Stimulated activated CD4-positive, alpha-beta T cell treated with anti-CD3 and anti-CD28 coated beads, Interleukin-15, amount 100 ng/mL, for 24 hours (primary cell): ENCODE measurements at regions not wholly inside any gene's neighbourhood (a gene's known extent, or its start where the extent isn't known, plus 50 kb on each side); places are given as distances from the start of the nearest gene placed in this dataset.
"Not testable (repeated sequence)": the region's sequence is repeated elsewhere in the genome, so short reads cannot be mapped to it uniquely, and the experiment has no call there.

Source experiments
- DNase-seq: peaks from one replicate; pipeline ENCODE4 v3.0.0-alpha.2; 2020

DNA sequence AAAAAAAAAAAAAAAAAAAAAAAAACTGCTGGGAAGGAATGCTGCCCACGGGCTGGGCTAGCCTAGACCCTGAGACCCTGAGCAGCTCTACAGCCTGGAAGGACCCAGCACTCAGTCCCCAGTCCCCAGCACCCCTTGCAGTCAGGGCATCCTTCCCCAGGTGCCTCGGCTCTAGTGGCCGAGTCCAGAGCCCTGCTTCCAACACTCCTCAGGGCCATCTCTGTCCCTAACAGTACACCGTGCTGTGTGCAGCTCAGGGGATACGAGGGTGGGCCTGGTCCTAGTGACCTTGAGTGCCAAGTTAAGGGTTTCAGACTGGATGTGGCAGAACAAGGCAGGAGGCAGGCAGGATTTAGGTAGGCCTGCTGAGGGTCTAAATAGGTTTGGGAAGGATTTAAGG lies 50.2 kb upstream of the LRP8 start:
- DNase-seq: no peak

DNA sequence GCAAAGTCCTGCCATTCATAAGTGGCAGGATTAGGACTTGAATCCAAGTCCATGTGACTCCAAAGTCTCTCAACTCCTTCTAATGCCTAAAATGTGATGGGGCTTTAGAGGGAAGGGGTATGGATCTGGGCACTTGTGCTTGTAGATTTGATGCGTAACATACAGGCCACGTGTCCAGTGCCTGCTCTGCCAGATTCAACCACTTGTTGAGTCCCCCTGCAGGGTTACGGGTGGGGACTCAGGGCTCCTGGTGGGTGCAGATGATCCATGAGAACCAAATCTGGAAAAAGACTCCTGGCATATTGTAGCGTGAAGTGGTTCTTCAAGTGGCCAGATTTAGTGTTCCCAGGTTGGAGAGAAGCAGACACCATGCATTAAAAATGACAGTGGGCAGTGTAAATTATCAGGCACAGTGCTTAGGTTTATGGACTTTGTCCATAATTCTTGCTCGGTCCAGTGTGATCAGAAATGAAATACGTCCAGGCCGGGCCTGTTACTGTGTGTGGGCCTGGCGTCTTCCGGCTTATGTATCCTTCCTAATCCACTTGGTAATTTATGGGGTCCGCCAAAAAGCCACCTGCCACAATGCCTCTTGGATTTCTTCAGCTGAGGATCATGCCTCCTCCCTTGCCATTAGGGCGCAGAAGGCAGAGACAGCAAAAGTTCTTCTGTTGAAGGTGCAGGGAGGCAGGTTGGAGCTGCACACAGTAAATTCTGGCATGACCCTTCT lies 51.2 kb upstream of the LRP8 start:
- DNase-seq: no peak

DNA sequence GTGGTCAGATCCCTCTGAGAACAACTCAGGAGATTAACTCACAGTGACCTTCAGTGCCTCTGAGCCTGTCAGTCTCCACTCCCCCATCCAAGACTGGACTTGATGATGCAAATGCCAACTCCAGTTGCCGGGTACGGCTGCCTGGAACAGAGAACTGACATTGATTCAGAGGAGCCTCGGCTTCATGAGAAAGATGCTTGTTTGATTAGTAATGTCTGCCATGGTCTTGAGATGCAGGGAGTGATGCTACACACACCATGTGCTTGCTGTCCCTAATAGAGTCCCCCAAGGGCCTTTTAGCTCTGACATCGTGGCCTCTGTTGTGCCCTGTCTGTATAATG lies 51.8 kb upstream of the LRP8 start:
- DNase-seq: no peak

DNA sequence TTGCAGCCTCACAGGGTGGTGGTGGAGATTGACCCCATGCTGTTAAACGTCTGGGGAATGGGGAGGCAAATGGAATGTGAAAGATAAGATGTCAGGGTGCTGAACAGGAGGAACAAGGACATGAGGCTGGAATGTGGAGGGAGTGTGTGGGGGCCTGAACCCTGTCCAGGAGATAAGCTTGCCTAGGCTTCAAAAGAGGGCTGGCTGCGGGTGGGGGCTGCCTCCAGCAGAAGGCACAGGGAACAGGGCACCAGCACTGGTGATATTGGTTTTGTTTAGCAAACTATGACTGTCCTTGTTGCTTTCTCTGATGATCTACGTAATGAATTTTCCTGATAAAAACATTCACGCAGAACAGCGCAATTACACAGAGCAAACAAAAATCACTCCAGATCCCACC lies 52.4 kb upstream of the LRP8 start:
- no peak for DNase-seq

DNA sequence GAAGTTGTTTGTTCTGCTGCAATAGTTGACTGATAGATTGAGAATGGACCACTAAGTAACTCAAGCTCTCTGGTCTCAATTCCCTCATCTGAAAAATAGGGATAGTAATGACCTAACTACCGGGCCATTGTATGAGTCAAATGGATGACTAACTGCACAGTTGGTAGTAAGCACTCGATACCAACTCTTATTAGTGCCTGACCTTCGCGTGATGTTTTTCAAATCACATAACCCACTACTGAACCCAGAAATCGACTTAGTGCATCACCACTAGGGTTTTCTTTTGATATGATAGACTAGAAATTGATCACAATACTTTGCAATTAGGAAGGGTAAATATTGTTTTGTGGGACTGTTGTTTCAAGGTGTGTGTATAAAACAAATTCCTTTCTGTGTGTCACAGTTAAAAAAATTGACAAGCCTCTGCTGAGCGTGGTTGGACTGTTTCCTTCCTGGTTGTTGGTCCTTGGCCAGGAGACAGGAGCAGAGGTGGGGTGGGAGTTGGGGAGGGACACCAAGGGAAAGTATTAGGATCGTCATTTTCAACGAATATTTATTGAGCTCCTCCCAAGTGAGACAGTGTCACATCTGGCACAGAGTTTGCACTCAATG lies 54.0 kb upstream of the LRP8 start:
- no peak for DNase-seq

DNA sequence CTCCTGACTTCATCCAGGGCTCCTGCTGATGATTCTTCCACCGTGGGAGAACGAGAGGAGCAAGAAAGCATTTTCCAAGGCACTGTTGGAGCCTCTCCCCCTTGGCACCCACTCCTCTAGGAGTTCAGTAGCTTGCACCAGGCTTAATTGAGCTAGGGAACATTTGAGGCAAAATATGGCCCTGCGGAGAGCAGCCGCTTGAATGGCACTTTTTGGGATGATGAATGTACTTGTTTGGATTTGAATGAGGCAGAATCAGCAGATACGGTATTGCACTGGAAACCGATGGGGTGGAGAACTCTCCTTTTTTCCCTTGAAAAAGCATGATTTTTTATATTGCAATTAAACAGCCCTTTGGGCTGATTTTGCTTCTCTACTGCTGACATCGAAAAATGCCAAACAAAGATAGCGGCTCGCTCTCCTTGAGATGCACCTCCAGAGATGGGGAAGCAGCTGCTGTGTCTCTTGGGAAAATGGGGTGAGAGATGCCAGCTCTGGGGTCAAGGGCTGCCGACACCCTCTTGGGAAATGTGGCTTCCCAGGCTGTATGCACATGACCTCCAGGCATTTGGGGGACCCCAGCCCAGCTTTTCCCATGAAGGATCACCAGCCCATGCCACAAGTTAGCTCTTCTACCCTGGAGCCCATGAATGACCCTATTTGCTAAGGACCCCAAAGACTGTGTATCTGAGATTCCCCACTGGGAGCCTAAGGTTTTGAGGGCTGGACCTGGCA lies 55.4 kb upstream of the LRP8 start:
- no peak for DNase-seq

DNA sequence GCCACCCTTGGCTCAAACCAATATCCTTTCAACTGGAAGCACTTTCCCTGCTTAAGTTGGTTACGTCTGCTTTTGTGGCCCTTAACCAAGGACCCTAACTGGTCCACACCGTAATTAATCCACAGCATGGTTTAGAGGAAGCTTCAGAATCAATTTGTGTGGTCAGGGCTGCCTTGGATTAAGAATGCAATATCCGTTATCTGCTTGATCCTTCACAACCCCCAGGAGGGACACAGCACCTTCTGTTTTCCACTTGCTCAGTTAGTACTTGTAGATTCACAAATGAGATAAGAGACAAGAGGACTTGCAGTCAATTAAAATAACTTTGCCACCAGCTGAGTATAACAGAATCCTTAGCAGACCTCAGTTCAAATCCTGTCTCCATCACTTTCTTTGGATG lies 56.9 kb upstream of the LRP8 start:
- DNase-seq: no peak

DNA sequence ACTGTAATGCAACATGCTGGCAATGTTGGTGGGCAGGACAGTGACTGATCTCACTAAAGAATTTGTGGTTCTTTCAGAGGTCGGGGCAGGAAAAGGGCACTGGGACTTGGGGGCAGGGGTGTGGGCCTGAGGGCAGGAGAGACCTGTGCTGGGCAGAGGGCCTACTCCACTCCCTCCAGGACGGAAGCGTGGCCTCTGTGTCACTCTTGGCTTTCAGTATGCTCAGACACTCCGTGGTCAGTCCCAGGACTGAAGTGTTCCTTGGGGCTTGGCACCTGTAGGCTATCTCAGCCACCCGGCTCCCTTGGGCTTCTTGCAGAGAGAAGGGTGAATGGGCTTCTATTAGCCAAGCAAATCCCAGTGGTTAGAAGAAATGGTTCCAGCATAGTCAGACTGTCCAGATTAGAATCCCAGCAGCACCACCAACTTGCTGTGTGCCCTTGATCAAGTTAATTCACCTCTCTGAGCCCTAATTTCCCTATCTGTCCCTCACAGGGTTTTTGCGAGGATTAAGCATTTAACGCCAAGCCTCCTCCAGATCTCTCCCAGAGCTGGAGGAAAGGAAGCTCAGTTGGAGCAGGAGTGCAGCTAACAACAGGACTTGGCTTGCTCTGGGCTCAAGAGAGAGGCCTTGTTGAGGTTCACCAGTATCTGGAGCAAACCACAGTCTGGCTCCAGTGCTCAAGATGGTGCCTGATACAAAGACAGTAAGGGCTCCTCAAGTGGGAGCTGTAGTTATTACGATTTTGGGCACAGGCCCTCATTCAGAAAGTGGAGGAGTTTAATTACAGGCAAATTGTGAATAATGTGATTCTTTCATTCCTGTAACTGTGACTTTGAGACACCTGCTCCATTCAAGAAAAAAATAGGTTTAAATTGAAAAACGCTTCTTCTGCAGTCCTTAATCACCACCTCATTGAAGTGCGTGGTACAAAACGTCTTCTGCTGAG lies 57.7 kb upstream of the LRP8 start:
- no peak for DNase-seq

DNA sequence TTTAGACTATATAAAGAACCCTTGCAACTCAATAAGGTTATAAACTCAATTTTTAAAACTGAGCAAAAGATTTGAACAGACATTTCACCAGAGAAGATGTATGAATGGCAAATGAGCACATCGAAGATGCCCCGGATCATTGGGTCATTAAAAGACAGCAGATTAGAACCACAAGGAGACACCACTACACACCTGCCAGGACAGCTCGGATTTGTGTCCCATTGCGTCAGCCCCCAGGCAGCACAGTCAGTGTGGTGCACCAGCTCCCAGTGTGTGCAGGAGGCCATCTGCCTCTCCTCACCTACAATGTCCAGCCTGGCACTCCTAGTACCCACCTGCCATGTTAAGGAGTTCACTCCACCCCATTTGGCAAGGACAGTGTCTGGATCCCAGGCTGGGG lies 61.1 kb upstream of the LRP8 start:
- no peak for DNase-seq

DNA sequence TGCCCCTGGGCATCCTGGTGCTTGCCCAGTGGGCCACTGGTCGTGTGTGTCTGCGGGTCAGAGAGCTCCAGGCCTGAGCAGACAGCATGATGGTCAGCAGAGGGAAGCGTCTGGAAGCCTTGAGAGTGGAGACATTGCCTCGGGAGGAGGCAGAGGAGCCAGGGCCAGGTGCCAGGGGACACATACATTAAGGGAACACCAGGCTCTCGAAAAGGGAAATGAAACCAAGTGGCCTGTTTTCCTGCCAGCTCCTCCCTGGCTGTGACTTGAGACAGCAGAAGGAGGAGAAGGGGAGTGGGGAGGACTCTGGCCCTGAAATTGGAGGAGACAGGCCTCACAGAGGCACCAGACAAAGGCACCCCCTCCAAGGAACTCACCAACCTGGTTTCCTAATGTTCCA lies 62.4 kb upstream of the LRP8 start:
- DNase-seq: no peak

DNA sequence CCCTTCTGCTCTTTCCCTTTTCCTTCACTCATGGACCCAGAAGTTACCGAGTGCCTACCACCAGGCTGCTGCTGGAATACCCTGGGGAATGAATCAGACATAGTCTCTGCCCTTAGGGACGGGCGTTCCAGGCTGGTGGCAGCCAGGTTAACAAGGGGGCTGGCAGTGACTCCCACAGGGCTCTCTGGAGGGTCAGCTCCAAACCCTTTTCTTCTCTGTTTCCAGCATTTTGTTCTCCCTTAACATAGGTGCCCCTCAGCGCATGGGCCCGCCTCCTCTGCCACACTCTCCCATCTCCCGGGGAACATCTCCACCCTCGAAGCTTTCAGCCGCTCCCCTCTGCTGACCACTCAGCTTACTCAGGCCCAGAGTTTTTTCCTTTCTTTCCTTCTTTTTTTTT lies 62.9 kb upstream of the LRP8 start:
- DNase-seq: no peak

DNA sequence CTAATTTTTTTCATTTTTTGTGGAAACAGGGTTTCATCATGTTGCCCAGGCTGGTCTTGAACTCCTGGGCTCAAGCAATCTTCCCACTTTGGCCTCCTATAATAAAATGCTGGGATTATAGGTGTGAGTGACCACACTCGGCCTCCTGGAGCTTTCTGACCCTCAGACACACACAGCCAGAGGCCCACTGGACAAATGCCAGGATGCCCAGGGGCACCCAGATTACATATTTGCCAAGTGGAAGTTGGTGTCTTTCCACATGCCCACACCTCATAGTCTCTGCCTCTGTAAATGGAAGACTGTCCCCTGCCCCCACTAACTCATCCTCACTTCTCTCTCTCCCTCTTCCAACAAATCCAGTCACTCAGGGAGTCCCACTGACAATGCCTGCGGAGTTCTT lies 63.4 kb upstream of the LRP8 start:
- no peak for DNase-seq

DNA sequence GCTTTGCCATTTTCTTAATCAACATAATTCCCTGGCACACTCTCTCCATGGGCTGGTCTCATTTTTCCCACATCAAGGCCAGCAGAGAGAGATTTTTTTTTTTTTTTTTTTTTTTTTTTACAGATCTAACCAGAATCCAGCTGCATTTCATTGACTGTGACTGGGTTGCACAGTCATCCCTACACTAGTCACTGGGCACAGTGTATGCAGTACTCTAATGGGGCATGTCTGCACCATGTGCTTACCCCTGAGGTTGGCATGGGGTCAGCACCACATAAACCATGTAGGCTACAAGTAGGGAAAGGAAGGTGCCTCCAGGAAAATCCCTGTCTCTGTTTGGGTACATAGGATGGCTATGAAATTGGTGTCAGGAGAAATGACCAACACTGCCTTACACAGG lies 64.1 kb upstream of the LRP8 start:
- no peak for DNase-seq

DNA sequence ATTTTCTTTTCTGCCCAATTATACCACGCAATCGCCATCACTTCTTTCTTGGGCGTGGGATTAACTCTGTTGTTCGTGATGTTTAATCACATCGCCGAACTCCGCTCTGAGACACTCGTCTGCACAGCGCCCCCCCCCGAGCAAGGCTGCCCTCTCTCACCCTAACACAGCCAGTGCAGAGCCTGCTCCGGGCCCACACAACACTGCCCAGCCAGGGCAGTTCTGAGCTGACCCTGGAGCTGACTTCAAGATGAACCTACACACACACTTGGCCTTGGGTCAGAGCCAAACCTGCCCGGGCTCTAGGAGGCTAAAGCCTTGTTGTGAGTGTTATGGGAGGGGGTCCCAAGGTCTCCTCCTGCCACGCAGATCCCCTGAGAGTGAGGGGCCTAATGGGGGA lies 64.6 kb upstream of the LRP8 start:
- DNase-seq: no peak

DNA sequence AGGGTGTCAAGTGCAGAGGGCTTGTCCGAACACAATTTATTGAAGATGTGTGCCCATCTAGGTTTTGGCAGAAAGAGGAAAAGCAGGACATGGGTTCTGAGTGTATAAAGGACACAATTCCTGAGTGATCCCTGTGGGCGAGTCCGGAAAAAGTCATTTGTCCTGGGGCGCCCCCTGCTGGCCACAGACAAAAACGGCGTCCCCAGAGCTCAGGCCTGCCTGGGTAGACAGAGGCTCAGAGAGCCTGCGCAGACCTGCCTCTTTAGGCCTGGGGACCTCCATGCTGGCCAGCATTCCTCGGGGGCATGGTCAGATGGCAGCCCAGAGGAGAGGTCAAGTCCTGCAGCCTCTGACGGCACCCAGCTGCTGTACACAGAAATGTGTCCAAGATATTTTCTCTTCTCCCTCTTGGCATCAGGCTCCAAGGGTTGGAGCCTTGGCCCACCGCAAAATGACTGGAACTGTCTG lies 65.5 kb upstream of the LRP8 start:
- DNase-seq: peak; percentile 80

DNA sequence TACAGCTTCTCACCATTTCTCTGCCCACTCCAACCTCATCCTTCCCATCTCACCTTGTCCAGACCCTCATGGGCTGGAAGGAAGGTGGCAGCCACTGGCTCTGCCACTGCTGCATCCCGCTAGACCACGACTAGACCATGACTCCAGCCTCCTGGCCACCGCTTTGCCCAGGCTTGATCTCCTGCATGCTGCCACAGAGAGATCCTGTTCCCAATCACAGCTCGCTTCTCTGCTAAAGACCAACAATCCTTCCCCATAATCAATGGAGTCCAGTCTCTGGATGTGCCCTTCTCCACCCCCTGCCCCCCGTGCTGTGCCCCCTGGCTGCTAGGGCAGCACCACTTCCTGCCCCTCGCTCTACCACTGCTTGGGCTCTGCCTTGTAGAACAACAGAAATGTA lies 64.9 kb upstream of the DMRTB1 start:
- no peak for DNase-seq

DNA sequence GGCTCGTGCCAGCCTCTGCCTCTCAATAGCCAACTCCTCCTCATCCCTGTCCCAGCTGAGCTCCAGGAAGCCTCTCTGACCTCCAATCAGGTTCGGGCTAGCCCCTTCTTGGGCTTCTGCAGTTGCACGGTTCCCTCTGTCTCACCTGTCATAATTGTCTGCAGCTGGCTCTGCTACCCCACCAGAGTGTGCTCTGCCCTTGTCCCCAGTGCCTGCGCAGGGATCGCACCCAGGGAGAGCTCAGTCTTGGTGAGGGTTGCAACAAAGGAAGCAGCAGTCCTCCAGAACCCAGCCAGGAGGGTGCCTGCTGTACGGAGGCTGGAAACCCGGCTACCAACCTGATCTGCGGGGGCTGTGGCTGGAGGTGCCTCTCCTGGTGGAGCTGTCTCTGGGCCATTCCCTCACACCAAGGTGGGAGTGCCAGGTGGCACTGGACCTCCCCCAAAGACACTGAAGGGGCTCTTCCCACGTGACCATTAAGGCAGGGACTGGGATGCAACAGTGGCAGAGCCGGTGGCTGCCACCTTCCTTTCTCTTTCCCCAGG lies 63.5 kb upstream of the DMRTB1 start:
- DNase-seq: no peak

DNA sequence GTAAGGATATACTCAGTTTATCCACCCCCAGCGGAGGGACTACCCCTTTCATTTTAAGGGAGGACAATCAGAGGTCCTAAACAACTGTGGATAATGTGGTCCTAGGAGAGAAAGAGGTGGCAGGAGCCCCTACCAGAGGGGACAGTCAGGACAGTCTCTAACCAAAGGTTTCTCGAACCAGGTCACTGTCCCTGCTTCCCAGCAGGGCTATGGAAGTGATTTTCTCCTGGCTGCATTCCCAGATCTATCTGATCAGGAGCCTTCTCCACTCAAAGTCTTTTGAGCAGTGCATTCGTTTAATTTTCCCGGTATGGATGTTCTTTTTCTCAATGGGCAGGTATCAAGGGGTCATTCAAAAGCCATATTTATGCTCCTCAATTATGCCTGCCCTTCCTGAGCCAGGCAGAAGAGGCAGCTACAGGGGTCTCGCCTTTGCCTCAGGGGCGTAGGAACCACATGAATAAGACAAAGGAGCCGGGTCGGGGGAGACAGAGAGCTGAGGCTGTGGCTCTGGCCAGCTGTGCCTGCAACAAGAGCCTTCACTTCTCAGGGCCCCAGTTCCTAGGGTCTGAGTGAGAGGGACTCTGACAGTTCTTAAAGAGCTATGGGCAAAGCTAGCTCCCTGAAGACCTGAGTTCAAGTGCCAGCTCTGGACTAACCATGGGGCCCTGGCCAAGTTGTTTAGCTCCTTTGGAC lies 62.5 kb upstream of the DMRTB1 start:
- no peak for DNase-seq

DNA sequence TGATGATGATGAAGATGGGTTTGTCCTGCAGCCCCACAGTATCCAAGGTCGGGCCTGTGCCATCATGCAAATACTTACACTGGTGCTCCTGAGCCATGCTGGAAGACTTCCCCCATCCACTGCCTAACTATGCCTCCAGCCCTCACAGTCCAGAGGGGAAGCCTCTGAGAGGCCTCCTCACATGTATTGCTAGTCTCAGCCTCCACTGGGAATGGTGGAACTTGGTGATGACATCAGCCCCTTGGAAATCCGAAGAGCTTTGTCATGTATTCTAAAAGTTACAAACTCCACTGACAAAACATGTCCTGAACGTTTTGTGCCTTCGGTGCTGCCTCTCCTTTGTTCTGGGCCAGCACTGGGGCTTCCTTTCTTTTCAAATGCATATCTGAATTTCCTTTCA lies 61.1 kb upstream of the DMRTB1 start:
- DNase-seq: no peak

DNA sequence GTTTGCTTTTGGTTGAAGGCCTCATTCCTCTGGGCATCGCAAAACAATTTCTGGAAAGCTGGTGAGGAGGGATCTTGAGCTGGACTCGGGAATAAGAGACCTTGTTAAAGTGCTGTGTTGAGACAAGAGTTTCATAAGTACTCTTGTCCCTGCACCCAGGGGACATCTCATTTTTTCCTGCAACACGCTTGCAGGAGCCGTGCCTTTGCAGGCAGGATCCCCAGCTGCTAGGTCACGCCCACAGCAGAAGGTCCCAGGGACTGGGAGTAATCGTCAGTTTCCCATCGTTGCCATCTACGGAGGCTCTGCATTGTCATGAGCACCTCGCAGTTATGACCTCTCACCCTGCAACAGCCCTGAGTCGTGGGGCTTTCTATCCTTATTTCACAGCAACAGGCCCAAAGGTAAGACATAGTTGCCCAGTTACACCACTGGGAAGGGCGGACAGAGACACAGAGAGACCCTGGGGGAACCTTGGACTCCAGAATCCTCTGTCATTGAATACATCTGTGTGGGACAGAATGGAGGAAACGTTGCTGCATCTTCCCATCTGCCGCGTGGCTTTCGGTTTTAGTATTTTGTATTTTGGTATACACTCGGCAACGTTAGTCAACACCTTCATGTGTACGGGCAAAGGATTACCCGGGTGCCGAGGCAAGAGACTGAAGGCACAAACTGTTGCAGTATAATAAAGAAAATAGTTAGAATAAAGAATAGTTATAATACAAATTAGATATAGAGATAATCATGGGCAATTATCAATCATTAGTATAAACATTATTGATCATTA lies 60.4 kb upstream of the DMRTB1 start:
- no peak for DNase-seq

DNA sequence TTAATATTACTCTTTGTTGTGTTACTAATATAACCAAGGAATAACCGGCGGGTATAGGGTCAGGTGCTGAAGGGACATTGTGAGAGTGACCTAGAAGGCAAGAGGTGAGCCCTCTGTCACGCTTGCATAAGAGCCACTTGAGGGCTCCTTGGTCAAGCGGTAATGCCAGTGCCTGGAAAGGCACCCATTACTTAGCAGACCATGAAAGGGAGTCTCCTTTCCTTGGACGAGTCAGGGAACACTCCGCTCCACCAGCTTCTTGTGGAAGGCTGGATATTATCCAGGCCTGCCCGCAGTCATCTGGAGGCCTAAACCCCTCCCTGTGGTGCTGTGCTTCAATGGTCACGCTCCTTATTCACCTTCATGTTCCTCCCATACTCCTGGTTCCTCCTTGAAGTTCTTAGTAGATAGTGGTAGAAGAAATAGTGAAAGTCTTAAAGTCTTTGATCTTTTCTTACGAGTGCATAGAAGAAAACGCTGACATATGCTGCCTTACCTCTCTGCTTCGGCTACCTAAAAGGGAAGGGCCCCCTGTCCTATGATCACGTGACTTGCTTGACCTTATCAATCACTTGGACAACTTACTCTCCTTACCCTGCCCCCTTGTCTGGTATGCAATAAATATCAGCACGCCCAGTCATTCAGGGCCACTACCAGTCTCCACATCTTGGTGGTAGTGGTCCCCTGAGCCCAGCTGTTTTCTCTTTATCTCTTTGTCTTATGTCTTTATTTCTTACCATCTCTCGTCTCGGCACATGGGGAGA lies 59.6 kb upstream of the DMRTB1 start:
- not testable (repeated sequence) for DNase-seq
